DMS53 treated with DMSO at 0.1 percent for 48 hours (cell line): ENCODE measurements at regions not wholly inside any gene's neighbourhood (a gene's known extent, or its start where the extent isn't known, plus 50 kb on each side); places are given as distances from the start of the nearest gene placed in this dataset.

Experiments
- DNase-seq: peaks from one replicate; lab custom pipeline; 2025; ENCODE audit not compliant: unreplicated experiment; lab: John Stamatoyannopoulos, UW

DNA sequence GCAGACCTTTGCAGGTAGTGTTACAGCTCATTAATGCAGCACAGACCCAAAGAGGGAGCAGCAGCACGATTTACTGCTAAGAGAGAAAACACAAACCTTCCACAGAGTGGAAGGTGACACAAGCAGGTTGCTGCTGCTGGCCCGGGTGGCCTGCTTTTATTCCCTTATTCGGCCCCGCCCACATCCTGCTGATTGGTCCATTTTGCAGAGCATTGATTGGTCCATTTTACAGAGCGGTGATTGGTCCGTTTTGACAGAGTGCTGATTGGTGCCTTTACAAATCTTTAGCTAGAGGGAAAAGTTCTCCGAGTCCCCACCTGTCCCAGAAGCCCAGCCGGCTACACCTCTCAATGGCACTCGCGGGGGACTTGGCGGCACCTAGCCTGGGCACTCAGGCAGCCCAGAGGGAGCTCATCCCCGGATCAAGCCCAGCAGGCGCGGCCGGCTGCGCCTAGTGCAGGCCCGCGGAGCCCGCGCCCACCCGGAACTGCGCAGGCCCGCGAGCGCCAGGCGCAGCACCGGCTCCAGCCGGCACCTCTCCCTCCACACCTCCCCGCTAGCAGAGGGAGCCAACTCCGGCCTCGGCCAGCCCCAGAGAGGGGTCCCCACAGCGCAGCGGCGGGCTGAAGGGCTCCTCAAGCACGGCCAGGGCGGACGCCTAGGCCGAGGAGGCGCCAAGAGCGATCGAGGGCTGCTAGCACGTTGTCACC lies 825.6 kb upstream of the HS6ST1 start:
- peak; percentile 21 for DNase-seq

DNA sequence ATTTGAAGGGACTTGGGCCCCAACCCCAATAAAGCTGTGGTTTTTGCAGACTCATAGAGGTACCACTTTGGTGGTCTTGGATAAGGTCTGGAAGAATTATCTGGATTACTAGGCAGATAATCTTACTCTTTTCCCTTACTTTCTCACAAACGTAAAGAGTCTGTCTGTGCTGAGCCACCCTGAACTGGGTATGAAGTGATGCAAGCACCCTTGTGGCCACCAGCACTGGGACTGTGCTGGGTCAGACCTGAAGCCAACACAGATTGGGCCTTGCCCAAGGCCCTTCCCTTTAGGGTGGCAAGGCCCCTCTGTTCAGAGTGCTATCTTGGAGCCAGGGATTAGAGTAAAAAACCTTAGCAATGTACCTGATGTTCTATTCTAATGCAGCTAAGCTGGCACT lies 827.0 kb upstream of the RAB6C start:
- DNase-seq = no peak

DNA sequence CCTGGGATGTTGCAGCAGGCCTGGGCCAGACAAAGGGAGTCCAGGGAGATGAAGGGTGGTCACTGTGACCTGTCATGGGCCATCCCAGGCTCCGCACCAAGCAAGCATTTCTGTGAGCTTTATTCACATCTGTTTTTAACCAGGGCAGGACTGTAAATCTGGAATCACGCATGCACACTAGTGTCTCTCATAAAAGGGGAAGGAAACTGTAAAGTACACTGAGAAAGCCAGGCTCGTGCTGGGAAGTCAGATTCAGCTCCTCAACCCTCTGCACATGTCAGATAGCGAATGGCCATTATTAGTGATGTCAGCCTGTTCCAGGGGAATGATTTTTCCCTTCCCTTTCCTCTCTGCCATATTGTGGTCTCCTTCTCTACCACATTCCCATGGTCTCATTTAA lies 818.6 kb upstream of the RAB6C start:
- DNase-seq = no peak

GRCh38 chr2:129164220-129164949 lies 815.1 kb upstream of the RAB6C start:
- DNase-seq = no peak

DNA sequence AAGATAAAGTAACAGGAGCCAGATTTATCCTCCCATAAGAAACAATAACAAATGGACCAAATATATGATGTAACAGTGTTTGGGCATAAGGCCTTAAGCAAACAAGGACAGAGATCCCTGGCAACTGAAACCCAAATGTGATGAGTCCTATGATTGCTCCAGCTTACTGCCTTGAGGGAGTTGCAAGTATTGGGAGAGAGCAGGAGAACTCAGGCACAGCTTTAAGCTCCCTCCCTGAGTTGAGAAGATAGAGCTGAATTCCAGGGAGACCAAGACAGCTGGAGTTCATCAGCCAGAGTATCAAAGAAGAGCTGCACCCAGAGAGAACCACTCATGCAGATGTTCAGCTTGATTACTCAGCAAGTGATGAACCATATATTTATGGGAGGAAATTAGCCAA lies 814.5 kb upstream of the RAB6C start:
- no peak for DNase-seq

DNA sequence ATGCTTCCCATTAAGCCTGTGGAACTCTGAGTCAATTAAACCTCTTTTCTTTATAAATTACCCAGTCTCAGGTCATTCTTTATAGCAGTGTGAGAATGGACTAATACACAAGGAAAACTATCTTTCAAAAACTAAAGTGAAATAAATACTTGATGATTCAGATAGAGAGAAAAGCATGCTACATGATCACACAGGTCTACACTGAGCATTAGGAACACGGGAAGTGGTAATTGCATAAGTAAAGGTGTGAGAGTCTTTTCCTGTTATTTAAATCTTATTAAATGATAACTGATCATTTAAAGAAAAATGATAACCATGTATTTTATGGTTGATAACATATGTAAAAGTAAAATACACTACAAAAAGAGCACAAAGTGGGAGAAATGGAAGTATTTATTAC lies 812.0 kb upstream of the RAB6C start:
- no peak for DNase-seq

- no peak for DNase-seq
These were observed 808.9 kb upstream of the RAB6C start for GRCh38 chr2:129170570-129170969.

- no peak for DNase-seq
These were observed 805.3 kb upstream of the RAB6C start for GRCh38 chr2:129174143-129174542.

GRCh38 chr2:129175051-129175450 lies 804.4 kb upstream of the RAB6C start:
- no peak for DNase-seq

- DNase-seq = no peak
These were observed 803.1 kb upstream of the RAB6C start for GRCh38 chr2:129176375-129176774.

DNA sequence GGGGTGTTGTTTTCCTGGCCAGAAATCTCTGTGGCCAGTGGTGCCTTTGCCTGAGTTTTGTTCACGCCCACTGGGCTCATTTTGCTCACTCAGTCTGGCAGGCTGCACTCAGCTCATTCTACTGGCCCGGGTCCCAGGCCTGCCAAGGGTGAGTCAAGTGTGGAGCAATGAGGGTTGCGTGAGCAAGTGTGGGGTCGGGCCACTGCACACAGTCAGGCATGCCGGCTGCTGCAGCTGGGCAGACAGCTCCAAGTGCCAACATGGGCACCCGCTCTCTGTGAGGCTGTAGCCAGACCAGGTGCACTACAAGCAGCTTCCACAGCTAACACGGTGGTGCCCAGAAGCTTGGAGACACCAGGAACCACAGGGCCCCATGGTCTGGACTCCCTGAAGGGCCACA lies 801.1 kb upstream of the RAB6C start:
- no peak for DNase-seq

GRCh38 chr2:129179199-129179598 lies 800.3 kb upstream of the RAB6C start:
- no peak for DNase-seq

DNA sequence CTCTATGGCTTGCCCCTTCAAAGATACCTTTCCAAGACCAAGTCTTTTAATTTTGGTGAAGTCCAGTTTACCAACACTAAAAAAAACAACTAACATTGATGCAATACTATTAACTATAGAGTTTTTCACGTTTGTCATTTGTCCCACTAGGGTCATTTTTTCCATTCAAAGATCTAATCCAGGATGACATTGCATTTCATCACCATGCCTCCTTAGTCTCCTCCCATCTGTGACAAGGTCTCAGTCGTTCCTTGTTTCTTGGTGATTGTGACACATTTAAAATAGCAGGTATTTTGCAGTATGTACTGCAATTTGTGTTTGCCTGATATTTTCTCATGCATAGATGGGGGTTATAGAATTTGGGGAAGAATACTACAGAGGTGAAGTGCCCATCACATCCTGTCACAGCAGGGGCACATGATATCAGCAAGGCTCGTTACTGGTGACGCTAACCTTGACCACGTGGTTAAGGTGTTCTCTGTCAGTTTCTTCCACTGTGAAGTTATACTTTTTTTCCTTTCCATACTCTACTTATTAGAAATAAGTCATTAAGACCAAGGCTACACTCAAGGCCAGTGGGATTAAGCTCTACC lies 799.2 kb upstream of the RAB6C start:
- no peak for DNase-seq

- no peak for DNase-seq
These were observed 798.0 kb upstream of the RAB6C start for GRCh38 chr2:129181433-129181832.

DNA sequence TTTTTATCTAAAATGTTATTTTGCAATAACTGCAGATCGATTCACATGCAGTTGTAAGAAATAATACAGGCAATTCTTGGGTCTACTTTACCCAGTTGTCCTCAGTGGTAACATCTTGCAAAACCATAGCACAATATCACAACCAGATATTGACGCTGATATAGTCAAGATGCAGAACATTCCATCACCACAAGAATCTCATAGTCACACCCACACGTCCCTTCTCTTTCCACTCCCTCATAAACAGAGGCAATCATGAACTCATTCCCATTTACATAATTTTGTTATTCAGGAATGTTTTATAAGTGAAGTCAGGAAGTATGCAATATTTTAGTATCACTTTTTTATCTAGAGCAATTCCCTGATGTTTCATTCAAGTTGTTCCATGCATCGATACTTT lies 797.5 kb upstream of the RAB6C start:
- no peak for DNase-seq

- no peak for DNase-seq
These were observed 792.1 kb upstream of the RAB6C start for GRCh38 chr2:129187343-129187742.

DNA sequence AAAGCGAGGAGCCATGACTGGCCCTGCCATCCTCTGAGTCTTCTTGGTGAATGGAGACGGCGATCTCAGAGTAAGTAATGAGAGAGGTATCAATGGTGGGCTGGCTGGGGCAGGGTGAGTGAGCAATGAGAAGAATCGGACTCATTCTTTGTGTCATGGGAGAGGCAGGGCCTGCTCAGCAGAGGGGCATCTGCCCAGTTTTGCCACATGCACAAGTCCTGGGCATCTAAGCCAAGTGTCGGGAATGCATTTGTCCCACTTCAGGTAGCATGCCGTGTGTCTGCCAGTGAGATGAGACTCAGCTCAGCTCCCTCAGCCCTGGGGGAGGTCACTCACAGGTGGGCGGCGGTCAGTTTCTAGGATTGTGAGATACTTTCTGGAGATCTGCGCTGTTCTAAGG lies 791.0 kb upstream of the RAB6C start:
- no peak for DNase-seq

- no peak for DNase-seq
These were observed 789.7 kb upstream of the RAB6C start for GRCh38 chr2:129189617-129190319.

DNA sequence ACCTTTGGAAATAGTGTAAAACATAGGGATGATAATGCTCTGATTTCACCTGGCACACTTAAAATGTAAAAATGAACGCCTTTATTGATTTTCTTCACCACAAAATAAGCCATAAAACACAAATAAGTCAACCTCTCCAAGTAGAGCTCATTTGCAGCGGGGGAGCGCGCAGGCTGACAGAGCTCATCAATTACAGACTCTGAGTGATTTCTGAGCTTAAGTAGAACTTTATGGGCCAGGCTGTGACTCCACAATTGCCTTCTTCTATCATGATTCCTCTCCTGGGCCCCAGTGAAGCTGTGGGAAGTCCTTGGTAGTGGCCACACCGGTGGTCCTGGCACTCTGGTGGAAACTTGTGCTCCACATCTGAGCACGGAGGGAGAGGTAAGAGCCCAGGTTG lies 789.0 kb upstream of the RAB6C start:
- DNase-seq = no peak

GRCh38 chr2:129191530-129191929 lies 787.9 kb upstream of the RAB6C start:
- DNase-seq = no peak

DNA sequence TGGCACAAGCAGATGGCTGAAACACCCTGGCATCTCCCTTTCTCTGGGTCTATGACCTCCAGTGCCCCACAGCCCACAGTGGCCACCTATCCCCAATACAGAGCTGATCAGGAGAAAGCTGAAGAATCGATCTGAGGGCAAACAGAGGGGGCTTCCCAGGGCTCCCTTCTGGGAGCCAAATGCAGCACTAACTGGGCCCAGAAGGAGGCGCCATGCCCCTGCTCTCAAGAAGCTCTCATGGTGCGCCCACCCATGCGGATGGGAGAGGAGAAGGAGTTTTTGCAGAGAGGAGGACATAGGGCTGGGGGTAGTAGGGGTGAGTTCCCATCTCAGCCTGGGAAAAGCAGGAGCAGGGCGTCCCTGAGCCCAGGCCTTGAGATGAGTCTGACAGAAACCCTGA lies 787.3 kb upstream of the RAB6C start:
- DNase-seq = no peak

- no peak for DNase-seq
These were observed 786.6 kb upstream of the RAB6C start for GRCh38 chr2:129192841-129193253.
